GM18868 (cell line): ENCODE measurements at regions not wholly inside any gene's neighbourhood (a gene's known extent, or its start where the extent isn't known, plus 50 kb on each side); places are given as distances from the start of the nearest gene placed in this dataset.

Experiments used
- ATAC-seq: cut with Tn5 transposase; IDR thresholded peaks from one replicate; pipeline ENCODE4 v1.9.1; 2021; ENCODE audit warnings: mild to moderate bottlenecking, moderate library complexity; ENCODE audit not compliant: unreplicated experiment

DNA sequence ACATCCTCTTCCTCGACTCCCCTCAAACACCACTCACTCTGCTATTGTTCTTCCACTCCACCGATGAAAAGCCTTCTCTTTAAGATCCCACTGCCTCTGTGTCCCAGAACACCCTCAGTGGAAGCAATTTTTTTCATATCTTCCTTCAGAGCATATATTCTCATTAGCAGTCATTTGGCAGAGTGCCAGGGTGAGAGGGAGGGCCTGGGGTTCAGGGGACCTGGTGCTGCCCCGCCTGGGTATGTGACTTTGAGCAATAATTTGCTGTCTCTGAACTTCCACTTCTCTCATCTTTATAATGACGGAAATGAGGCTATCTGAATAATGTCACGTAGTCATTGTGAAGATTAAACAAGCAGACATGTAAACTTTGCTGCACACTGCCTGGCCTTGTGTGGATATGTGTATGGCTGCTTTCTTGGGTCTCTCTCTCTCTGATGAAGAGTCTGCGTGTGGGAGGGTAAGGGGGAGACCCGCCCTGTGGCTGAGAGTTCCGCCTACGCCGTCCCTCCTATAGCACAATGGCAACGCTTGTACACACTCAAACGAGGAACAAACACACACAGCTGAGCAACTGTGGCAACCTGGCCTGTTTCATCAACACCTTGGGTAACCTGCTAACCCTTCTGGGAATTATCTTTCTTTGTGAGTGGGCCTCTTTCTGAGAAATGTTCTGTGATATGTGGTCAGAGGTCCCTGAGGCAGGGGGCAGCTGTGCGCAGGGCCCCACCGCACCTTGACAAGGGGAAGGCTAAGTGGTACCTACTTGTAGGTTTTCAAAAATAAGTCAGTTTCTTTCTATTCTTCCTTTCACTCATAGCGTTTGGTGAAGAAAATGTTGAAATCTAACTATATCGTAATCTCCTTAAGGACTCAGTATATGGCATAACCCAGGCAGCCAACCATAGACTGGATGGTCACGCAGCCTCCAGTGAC is 369.8 kb downstream of the SV2B start:
- no peak for ATAC-seq

DNA sequence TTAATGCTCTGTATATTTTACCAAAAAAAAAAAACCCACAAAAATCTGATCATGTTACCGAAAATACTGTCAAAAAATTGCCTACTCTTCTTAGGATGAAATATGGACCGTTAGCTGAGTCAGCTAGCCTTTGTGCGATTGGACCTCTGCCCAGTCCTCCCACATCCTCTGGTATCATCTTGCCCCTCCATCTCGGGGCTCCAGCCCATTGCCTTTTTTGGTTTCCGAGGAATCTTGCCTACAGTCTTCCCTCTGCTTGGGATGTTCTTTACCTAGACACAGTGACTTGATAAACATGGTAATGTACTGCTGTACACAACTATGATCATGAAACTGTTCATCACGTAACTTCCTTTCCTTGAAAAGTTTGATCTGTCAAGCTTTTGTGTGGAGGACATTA is 371.4 kb downstream of the SV2B start:
- ATAC-seq: no peak

DNA sequence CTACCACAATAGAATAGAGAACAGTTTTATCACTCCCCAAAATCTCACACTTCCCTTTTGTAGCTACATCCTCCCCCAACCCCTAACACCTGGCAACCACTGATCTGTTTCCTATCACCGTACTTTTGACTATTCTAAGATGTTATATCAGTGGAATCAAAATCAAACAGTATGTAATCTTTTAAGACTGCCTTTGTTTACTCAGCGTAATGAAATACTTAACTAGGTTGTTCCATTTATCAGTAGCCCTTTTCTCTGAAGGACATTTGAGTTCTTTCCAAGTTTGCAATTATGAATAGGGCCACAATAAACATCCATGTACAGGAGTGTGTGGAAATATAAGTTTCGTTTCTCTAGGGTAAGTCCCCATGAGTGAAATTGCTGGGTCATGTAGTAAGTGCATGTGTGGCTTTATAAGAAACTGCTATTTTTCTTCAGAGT is 372.3 kb downstream of the SV2B start:
- peak; percentile 46 for ATAC-seq

DNA sequence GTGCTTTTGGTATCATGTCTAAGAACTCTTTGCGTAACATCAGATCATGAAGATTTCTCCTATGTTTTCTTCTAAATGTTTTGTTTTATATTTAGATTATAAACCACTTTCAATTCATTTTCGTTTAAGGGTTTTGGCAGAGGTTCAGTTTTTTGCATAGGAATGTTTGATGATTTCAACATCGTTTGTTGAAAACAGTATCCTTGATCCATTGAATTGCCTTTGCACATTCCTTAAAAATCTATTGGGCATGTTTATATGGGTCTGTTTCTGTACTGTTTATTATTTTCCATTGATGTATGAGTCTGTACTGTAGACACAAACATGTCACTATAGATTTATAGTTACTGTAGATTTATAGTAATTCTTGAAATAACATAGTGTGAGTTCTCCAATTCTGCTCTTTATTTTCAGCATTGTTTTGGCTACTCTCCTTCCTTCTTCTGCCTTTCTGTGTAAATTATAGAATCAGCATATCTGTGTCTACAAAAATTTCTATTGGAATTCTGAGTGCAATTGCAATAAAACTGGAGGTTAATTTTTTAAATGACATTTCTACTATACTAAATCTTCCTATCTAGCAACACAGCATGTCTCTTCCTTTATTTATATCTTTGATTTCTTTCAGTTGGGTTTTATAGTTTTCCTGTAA is 374.0 kb downstream of the SV2B start:
- ATAC-seq: no peak

DNA sequence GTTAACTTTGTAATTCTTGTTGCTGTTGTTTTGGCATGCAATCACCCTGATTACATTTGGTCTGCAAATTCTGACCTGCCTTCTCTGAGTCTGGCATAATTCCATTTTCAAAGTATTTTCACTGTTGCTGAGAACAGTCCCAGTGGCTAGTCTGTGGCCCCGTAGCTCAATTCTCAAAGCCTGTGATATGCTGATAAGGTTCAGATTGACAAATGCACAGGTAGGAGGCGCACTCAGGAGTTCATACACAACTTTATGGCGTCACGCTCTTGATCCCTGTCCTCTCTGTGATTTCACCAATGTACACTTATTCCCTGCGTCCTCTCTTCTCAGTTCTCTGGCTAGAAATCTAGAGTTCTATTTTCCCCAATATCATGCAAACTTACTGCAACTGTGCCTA is 376.6 kb upstream of the SLCO3A1 start:
- no peak for ATAC-seq

DNA sequence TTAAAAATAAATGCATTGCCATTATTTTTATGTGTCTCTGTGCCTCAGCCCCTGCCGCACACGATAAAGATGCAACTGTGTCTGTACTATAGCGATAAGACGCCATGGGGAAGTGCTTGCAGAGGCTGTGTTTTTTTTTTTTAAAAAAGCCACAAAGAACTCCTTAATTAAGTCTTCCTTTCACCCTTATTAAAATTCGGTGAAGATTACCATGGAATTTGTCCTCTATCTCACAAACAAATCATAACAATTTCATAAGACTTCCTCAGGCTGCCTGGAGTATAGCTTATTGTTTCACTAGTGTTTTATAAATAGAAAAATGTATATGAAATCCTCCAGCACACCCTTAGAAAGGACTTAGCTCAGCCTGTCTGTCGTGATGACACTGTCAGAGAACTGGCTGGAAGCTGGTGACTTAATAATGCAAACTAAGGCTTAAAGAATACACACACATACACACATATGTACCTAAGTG is 374.8 kb upstream of the SLCO3A1 start:
- ATAC-seq: no peak

DNA sequence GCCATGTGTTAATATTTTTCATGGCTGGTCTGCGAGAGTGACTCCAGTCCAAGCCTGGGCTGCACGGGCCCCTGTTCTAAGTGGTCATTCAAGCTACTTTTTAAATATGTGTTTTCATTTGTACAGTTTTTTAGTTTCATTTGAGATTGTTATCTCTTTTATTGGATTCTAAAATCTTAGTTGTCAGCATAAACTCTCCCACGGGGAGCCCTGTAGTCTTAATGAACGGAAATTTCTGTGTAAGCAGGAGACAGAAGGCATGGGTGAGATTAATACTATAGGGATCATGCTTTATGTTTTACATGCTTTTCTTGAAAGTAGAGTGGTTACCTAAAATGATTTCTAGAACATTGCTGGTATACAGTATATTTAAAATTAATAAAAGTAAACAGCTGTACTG is 373.1 kb upstream of the SLCO3A1 start:
- no peak for ATAC-seq

DNA sequence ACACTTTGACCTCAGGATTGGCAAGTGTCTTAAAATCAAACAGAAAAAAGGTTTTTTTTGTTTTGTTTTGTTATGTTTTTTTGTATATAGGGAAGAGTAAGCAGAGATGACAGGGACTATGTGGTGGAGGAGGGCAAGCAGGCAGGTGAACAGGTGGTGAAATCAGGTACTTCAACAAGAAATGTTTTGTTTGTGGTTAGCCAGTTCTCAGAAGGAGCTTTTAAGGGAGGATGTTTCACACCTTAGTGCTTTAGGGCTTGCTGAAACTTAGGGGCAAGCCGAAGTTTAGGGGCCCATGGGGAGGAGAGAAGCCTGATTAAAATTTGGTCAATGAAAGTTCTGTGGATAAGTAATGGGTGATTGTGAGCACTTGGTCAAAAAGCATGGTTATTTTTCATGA is 370.7 kb upstream of the SLCO3A1 start:
- no peak for ATAC-seq

DNA sequence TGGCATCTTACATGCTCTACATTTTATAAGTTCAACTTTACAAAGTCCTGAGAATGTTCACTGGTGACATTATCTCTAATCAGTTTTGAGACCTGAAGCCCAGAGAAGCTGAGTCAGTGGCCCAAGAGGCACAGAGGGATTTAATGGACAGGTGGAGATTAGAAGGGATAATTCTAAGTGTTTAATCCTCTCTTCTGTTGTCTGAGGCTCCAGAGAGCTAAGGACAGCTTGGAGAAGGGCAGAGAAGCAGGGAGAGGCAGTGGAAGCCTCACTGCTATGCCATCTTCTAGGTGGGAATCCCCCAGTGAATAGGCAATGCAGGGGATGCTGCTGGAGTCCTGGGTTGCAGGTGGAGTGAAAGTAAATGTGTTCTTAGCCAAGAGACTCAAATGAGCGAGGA is 369.4 kb upstream of the SLCO3A1 start:
- no peak for ATAC-seq

DNA sequence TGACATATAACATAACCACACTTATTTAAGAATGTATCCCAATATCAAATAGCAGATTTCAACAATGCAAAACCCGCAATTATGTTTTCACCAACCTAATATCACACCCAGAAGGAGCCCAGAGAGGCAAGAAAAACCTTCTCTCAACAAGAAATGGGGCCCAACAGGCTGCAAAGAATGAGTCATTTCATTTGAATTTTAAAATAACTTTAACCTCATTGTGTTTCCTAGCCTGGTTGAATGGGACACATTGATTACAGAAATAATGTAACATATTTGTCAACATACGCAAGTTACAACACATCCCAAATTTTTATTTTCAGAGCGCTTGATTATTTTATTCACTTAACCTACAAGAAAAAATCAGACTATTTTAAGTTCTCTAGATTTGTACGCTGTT is 365.1 kb upstream of the SLCO3A1 start:
- ATAC-seq: no peak

DNA sequence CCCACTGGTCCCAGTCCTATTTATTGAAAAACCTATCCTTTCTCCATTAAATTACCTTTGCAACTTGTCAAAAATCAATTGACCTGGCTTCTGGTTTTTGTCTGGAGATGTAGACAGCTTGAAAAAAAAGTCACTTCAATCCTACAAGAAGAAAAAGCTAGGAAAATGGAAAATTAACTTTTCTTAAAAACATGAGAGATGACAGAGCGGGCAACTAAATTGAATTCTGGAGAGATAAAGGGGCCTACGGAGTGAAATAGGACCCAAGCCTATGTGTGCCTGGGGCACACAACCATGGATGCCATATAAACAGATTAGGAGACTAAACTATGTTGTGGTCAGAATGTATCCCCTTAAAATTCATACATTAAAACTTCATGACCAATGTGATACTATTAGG is 363.3 kb upstream of the SLCO3A1 start:
- ATAC-seq: no peak

DNA sequence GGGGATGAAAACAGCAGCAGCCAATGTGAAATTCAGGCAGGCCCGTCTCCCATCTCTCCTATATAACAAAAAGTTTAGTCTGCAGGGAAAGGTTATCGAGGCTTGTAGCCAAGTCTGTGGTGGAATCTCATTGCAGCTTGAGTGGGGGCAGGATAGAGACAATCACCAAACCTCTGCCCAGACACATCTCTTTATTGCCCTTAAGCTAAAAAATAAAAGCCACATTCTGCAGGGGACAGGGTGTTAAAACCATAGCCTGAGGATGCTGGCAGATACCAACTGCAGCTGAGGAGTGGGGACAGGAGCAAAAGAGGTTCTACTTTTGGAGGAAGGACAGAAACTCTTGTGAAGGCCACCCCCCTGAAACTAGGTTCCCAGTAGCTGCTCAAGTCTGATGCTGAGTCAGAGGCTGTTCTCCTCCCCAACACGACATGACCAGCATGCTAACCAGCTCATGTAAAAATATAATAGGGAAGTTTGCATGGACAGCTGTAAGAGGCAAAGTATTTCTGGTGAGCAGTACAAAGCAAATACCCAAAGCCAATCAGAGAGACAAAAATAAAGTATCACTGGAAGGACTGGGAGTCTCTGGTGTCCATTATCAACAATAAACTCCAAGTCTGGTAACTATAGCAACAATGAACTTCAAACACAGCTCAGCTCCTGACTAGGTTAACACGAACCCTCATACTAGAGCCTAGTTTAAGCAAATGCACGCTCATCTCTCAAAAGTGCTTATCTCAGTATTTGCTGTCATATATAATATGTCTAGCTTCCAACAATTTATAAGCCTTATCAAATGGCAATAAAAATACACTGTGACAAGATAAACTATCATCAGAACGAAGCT is 362.2 kb upstream of the SLCO3A1 start:
- no peak for ATAC-seq

DNA sequence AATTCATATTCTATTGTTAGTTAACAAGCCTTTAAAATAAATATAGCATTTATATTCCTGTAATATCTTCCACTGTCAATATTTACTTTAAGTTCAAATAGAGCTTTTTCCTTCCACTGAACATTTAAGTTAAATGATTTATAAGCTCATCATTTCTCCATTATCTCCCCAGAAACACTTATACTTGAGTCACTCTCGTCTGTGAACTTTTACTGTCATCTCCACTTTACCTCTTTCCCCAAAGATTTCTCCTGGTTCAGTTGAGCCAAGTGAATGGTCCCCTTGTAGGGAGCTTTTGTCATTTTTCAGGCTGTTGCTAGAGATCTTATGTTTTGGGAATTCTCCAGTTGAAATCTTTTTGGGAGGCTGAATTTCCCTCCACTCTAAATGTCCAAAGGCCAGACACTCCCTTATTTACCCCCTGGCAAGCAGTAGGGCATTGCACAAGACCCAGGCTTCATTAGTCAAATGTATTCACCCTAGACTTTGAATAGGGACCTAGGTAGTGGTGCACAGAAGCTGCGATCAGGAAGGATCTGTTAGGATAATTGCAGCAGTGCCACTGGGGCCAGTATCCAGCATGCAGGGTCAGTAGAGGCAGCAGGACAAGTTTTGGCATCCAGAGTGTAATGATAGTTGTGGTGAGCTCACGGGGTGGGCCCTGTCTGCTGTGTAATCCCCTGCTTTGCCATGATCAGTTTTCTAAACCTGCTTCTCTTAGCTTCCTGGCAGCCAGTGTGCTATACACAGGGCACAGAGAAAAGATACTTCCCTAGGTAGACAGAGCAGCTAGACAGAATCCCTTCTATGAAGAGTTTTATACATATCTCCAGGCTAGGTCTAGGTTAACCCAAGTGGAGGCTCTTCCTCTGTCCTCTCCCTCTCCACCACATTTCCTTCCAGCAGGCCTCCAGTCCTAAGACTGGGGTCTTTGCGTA is 356.5 kb upstream of the SLCO3A1 start:
- no peak for ATAC-seq

DNA sequence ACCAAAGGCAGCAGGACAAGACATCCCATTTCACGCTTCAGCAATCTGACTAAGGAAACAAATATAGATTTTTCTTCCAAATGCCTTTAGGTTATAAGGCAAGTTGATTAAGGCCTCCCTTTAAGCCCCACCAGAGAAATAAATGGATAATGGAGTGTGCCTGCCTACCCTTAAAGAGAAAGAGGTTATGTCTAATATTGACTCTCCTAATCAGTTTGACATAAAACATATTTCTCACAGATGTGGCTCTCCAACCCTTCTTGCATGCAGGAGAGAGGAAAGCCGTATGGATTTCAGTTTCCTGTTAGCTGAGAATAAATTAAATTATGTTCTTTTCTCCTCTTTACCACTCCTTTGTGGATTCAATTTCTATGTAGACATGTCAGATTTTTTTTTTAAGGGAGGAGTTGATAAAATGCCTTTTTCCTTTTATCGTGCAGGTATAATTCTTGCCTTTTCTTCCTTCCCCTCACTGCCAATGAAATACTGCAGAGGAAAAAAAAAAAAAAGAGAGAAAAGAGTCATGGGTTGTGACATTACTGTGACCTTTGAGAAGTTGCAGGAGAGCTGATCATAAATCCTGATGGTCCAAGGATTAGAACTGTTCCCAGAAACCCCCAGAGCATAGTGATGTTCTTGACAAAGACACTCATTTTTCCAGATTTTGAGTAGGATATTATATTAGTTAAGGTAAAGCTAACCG is 355.3 kb upstream of the SLCO3A1 start:
- ATAC-seq: no peak

DNA sequence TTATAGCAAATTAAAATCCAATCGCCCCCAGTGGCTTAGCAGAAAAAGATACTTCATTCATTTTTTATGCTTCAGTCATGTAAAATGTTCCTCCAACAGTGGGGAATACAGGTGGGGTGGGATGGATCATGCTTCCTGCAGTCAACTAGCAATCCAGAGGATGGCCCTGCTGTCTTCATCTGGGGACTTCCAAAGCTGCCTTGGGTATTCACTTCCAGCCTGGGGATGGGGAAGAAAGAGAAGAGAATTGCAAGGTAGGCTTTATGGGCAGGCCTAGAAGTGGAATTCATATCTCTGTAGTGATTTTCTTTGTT is 354.8 kb upstream of the SLCO3A1 start:
- no peak for ATAC-seq

DNA sequence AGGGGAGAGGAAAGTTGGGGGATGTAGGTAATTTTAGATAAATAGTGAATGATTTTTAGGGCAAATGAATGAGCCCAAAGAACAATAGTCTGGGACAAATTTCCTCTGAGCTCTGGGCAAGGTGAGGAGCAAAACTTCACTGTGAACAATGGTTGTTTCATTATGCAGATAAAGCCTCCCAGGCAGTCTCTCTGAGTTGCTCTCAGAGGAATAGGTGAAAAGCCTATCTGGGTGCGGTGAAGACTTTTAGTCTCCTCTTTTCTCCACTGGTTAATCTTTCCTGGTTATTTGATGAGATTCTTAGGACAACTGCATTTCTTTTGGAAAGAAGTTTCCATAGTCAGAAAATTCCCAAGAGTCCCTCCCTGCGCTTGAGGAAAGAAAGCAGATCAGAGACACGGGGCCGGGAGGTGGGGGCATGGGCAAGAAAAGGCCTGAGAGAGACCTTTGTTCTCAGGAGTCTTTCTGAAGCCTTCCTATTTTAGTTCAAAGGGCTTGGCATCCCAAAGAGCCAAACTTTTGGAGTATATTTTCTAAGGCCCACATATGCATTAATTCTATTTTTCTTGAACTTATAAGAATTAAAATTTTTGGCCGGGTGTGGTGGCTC is 353.6 kb upstream of the SLCO3A1 start:
- ATAC-seq: no peak

DNA sequence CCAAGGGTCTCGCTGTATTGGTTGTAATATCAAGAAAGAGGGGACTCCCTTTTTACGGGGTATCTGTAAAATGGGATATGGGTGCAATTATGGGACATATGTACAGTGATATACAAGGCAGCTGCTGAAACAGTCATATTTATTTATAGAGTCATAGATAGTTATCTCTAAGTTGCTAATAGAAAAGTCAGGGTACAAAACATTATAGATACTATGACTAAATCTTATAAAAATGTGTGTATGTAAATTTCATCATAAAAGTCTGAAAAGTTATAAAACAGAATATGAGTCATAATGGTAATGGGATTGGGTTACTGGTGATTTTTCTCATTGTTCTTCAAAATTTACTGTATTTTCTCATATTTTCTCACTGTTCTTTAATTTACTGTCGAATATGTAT is 344.9 kb upstream of the SLCO3A1 start:
- no peak for ATAC-seq

DNA sequence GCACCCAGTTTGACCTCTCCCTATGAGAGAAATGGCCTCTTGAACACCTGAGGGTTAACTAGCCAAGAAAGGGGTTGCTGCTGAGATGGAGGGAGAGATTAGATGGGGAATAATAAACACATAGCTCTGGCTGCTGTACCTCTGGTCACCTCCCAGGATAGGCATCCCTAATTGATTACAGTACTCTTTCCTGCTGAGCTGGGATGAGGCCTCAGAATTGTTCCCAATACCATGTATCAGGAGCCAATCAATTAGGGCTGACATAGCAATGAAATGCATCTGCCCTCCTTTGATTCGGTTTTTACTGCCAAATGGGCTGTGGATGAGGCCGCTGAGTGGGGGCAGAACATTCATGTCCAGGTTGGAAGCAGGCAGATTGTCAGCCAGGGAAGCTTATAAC is 339.4 kb upstream of the SLCO3A1 start:
- ATAC-seq: no peak

DNA sequence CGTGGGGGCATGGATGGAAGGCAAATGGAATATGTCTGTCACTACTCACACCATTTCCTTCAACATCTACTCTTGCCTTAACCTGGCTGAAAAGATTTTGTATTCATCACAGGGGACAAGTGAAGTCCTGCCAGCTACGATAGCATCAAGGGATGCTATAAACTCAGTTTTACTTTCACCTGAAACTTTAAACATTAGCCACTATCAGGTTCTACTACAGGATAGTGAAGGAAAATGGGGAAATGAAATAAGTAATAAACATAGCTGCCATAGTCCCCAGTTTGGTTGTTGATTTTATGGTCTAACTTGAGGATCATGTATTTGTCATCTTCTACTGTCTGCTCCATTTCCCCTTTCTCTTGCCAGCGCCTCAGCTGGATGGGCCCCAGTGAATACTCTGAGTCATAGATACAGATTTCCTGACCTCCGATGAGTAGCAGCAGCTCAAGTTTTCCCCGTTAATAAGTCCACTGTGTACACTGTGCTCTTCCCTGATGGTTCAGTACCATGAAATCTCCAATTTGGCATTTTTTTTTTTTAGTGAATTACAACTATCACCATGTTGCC is 338.2 kb upstream of the SLCO3A1 start:
- ATAC-seq: peak; percentile 71
